ENCODE measurements at regions not wholly inside any gene's neighbourhood (a gene's known extent, or its start where the extent isn't known, plus 50 kb on each side); places are given as distances from the start of the nearest gene placed in this dataset.

- TF ChIP-seq TAF1 (IDR thresholded peaks at IDR 0.05; ENCODE audit: borderline replicate concordance, insufficient read depth, low read length) = no peak
- no peak for TF ChIP-seq POLR2AphosphoS5 (IDR thresholded peaks at IDR 0.05; ENCODE audit: low read depth, low read length)
- TF ChIP-seq REST (IDR thresholded peaks at IDR 0.05; ENCODE audit: insufficient read depth in 1 of 2, low read depth in 2 of 2, low read length in 2 of 2) = no peak
Measured at GRCh38 chr1:4932311-4933030, 278.1 kb downstream of the AJAP1 start.

Data from PFSK-1 (cell line).